Ovary (tissue), 7 donors: ENCODE measurements at regions not wholly inside any gene's neighbourhood (a gene's known extent, or its start where the extent isn't known, plus 50 kb on each side); places are given as distances from the start of the nearest gene placed in this dataset.
"Not testable (repeated sequence)": the region's sequence is repeated elsewhere in the genome, so short reads cannot be mapped to it uniquely, and the experiment has no call there.

Source experiments
- DNase-seq, 5 donors: peaks; one replicate each; pipeline ENCODE4 v3.0.0-alpha.2; 2019 to 2020
- H3K27ac ChIP-seq, 2 donors: fragments of 200-600 bp; one replicate each; pipeline versions ENCODE4 v1.5.1 to v1.8.0; 2019 to 2022
- H3K27me3 ChIP-seq: fragments of 200-600 bp; one replicate; pipeline ENCODE4 v1.8.0; 2022
- H3K36me3 ChIP-seq: fragments of 200-600 bp; sonication (generic); one replicate; pipeline ENCODE4 v1.5.1; 2019
- H3K4me1 ChIP-seq: one replicate; pipeline ENCODE4 v1.8.1; 2013; ENCODE audit warnings: mild to moderate bottlenecking, moderate library complexity; ENCODE audit not compliant: insufficient read depth
- H3K4me3 ChIP-seq: fragments of 200-600 bp; sonication (generic); one replicate; pipeline ENCODE4 v1.5.1; 2017
- H3K9me3 ChIP-seq, 2 donors: fragments of 200-600 bp in 1 of 2; sonication (generic) in 1 of 2; one replicate each; pipeline versions ENCODE4 v1.5.1 to v1.8.1; 2013 to 2019; ENCODE audit warnings: mild to moderate bottlenecking in 1 of 2, moderate library complexity in 1 of 2
- CTCF ChIP-seq, 3 donors: fragments of 450-650 bp in 2 of 3; fragments of 200-600 bp in 1 of 3; IDR thresholded peaks; one replicate each; pipeline versions ENCODE4 v1.5.1 to v1.8.0; 2016 to 2022; ENCODE audit warnings: antibody characterized with exemption in 3 of 3, mild to moderate bottlenecking in 1 of 3
- EP300 ChIP-seq: sonication (generic); formaldehyde crosslinking; IDR thresholded peaks from one replicate; pipeline ENCODE4 v1.6.1; 2017; ENCODE audit warnings: antibody characterized with exemption
- POLR2A ChIP-seq: fragments of 450-650 bp; IDR thresholded peaks from one replicate; pipeline ENCODE4 v1.6.1; 2017; ENCODE audit warnings: antibody characterized with exemption, mild to moderate bottlenecking, moderate library complexity
- whole genome bisulfite sequencing, 3 donors: extraction: QIAGEN DNeasy Blood & Tissue Kit in 1 of 3; methylation state at CpG; one replicate each; pipeline versions ENCODE4 v1.1.5 to v1.1.7; 2013 to 2017; 5-methylcytosine and 5-hydroxymethylcytosine counted together
- intact Hi-C, 4 donors: fragments of 100-400 bp; cut with DNase I; formaldehyde crosslinking; loops; one replicate each; pipeline versions ENCODE4 v1.11.0 to v1.15.1; 2022 to 2023
- donor health status: DM: no; HTN: no; CAD: no; lungs with moderate emphysema.
- donor health status: DM: no; HTN: no; CAD: no.
- donor health status: Bipolar disorder and iron deficiency.
- donor health status: DM: no; HTN: no; CAD: no.
- donor health status: DM: yes; HTN: yes; CAD: no.

DNA sequence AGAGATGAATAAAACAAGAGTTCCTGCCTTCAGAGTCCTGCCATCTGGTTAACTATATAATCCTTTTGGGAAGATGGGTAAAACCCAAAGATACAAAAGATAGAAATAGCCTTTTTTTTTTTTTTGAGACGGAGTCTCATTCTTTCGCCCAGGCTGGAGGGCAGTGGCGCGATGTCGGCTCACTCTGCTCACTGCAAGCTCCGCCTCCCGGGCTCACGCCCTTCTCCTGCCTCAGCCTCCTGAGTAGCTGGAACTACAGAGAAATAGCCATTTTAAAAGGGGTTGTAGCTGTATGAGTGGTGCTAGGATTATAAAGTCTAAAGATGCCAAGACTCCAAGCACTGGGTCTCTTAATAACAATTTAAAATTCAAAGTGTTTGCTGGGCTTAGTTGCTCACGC is 97.2 kb downstream of the KDR start:
- 93 to 95% (median 94%) methylated on average over 9 of the region's 9 CpGs for WGBS, 3 donors
- TF ChIP-seq POLR2A (no peak), CTCF (IDR thresholded peaks at IDR 0.05) (no peak), EP300 (no peak)

DNA sequence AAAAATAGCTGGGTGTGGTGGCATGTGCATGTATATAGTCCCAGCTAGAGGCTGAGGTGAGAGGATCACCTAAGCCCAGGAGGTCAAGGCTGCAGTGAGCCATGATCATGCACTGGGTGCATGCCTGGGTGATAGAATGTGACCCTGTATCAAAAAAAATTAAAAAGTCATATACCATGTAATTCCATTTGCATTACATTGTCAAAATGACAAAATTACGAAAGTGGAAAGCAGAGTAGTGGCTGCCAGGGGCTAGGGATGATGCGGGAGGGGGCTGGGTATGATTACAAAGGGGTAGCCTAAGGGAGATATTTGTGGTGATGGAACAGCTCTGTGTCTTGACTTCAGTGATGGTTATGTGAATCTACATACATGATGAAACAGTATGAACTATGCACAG is 97.8 kb downstream of the KDR start:
- H3K27me3 ChIP-seq: no peaks in the 10 kb centered on the region
- H3K27ac ChIP-seq: no peak overlapping the region
- H3K4me1 ChIP-seq: no peaks in the 10 kb centered on the region
- no peak for TF ChIP-seq POLR2A
- TF ChIP-seq CTCF (IDR thresholded peaks at IDR 0.05): no peak
- TF ChIP-seq EP300: no peak
- H3K36me3 ChIP-seq: no peaks in the 10 kb centered on the region
- intact Hi-C loops: no loop called here
- no peak for DNase-seq
- H3K4me3 ChIP-seq: no peak overlapping the region
- no peaks in the 10 kb centered on the region for H3K9me3 ChIP-seq
- WGBS, 3 donors: 89 to 92% (median 92%) methylated on average over 2 of the region's 2 CpGs

More for the DNA sequence above, 97.2 kb downstream of the KDR start:
- no peaks in the 10 kb centered on the region for H3K9me3 ChIP-seq
- H3K27me3 ChIP-seq: no peaks in the 10 kb centered on the region
- no peak overlapping the region for H3K4me3 ChIP-seq
- DNase-seq: no peak
- intact Hi-C loops: no loop called here
- no peak overlapping the region for H3K27ac ChIP-seq
- H3K36me3 ChIP-seq: no peaks in the 10 kb centered on the region
- H3K4me1 ChIP-seq: no peaks in the 10 kb centered on the region

GRCh38 chr4:55025456-55025855 is 99.9 kb downstream of the KDR start:
- H3K27ac ChIP-seq, H3K9me3 ChIP-seq, H3K4me3 ChIP-seq, intact Hi-C loops, H3K4me1 ChIP-seq, DNase-seq, H3K36me3 ChIP-seq, H3K27me3 ChIP-seq: not testable (repeated sequence)
- WGBS, 3 donors: 73 to 78% (median 77%) methylated on average over 6 of the region's 6 CpGs

DNA sequence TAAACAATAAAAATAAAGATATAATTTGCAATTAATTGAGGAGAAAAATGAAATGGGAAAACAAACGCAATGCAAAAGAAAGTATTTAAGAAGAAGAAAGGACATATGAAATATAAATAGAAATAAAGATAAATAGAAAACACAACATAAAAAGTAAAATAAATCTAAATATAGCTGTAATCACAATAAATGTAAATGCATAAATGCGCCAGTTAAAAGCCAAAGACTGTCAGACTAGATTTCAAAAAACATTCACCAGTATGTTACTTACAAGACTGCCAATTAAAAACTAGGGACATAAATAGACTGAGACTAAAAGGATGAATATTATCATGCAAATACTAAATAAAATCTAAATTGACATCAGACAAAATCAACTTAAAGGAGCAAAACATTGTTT is 102.4 kb downstream of the KDR start:
- no peaks in the 10 kb centered on the region for H3K27me3 ChIP-seq
- intact Hi-C loops: no loop called here
- H3K4me1 ChIP-seq: no peaks in the 10 kb centered on the region
- no peak for DNase-seq
- no peak for TF ChIP-seq EP300
- TF ChIP-seq POLR2A: no peak
- TF ChIP-seq CTCF (IDR thresholded peaks at IDR 0.05): no peak
- no peaks in the 10 kb centered on the region for H3K9me3 ChIP-seq
- H3K4me3 ChIP-seq: no peak overlapping the region
- H3K27ac ChIP-seq: no peak overlapping the region
- 95 to 97% (median 95%) methylated on average over 2 of the region's 2 CpGs for WGBS, 3 donors
- H3K36me3 ChIP-seq: no peaks in the 10 kb centered on the region

DNA sequence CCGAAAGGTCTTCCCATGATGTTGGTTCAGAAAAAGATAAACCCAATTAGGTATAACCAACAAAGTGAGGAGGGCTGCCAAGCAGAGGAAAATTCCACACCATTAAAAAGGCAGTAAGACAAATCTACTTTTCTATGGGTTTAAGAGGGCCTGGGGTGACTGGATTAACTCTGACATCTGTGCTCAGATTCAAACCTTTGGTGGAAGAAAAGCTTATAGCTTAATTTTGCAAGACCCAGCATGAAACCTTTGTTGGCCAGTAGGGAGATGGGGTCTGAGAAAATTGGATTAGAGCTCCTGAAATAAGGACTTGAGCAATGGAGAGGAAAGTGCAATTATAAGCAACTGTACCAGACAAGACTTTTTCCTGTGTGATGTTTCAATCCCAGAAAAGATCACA is 104.2 kb downstream of the KDR start:
- intact Hi-C loops: no loop called here
- no peaks in the 10 kb centered on the region for H3K36me3 ChIP-seq

More for the DNA sequence above, 104.2 kb downstream of the KDR start:
- H3K4me3 ChIP-seq: no peak overlapping the region
- H3K27me3 ChIP-seq: no peaks in the 10 kb centered on the region
- 3 to 95% (median 91%) methylated on average over 1 of the region's 1 CpG for WGBS, 3 donors
- DNase-seq: no peak
- TF ChIP-seq EP300 (no peak), CTCF (IDR thresholded peaks at IDR 0.05) (no peak), POLR2A (no peak)
- H3K27ac ChIP-seq: no peak overlapping the region
- H3K9me3 ChIP-seq: no peaks in the 10 kb centered on the region
- H3K4me1 ChIP-seq: no peaks in the 10 kb centered on the region
